Esophagus muscularis mucosa (tissue), 3 donors: ENCODE measurements at regions not wholly inside any gene's neighbourhood (a gene's known extent, or its start where the extent isn't known, plus 50 kb on each side); places are given as distances from the start of the nearest gene placed in this dataset.

Source experiments
- POLR2A ChIP-seq: fragments of 450-650 bp; IDR thresholded peaks from one replicate; pipeline ENCODE4 v1.6.1; 2017; ENCODE audit warnings: antibody characterized with exemption, moderate library complexity, mild to moderate bottlenecking, low read depth
- POLR2AphosphoS5 ChIP-seq, 2 donors: sonication (generic); formaldehyde crosslinking; IDR thresholded peaks; one replicate each; pipeline ENCODE4 v1.6.1; 2017; ENCODE audit warnings: antibody characterized with exemption in 2 of 2
- TF ChIP-seq, protein P1 (sequence below), 3 experiments: fragments of 200-600 bp in 2 of 3; fragments of 450-650 bp in 1 of 3; sonication (generic) in 2 of 3; IDR thresholded peaks; one replicate each; pipeline ENCODE4 v1.5.1; 2017 to 2019; ENCODE audit warnings: antibody characterized with exemption in 3 of 3, mild to moderate bottlenecking in 2 of 3, moderate library complexity in 1 of 3

DNA sequence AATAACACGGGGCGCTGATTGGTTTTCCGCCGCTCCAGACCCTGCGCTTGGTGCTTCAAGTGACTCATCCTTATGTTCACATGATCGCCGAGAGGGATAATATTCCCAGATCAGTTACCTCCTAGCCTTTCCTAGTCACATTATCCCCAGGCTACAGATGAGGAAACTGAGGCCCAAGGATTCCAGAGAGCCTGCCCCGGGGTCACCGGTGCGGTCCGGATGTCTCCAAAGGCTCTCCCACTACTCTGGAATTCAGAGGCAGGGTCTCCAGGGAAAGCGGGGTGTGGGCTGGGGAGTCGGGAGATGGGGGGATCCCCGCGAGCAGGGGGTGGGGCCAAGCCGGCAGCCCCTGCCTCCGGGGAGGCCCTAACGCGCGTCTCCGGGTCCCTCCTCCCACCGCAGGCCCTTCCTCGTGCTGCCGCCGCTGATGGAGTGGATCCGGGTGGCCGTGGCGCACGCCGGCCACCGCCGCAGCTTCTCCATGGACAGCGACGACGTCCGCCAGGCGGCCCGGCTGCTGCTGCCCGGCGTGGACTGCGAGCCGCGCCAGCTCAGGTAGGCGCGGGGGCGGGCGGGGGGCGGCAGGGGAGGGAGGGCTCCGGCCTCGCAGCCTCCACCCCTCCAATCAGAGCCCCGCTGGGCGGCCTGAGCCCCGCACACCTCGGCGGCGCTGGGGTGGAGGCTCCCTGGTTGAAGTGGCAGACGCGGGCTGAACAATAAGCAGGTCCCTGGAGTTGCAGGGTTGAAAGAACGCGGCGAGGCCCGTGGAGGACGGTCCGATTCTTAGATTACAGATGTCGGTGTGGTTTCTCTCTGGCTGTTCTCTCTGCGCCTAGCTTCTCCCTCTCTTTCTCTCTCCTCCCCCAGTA is 104.6 kb upstream of the PWP1 start:
- TF ChIP-seq, protein P1, sequence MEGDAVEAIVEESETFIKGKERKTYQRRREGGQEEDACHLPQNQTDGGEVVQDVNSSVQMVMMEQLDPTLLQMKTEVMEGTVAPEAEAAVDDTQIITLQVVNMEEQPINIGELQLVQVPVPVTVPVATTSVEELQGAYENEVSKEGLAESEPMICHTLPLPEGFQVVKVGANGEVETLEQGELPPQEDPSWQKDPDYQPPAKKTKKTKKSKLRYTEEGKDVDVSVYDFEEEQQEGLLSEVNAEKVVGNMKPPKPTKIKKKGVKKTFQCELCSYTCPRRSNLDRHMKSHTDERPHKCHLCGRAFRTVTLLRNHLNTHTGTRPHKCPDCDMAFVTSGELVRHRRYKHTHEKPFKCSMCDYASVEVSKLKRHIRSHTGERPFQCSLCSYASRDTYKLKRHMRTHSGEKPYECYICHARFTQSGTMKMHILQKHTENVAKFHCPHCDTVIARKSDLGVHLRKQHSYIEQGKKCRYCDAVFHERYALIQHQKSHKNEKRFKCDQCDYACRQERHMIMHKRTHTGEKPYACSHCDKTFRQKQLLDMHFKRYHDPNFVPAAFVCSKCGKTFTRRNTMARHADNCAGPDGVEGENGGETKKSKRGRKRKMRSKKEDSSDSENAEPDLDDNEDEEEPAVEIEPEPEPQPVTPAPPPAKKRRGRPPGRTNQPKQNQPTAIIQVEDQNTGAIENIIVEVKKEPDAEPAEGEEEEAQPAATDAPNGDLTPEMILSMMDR (IDR thresholded peaks at IDR 0.05): no peak
- TF ChIP-seq POLR2AphosphoS5 (IDR thresholded peaks at IDR 0.05) (no peak), POLR2A (no peak)
